Retinal pigment epithelial cell (primary cell): ENCODE measurements at regions not wholly inside any gene's neighbourhood (a gene's known extent, or its start where the extent isn't known, plus 50 kb on each side); places are given as distances from the start of the nearest gene placed in this dataset.

Experiments
- DNase-seq: peaks from one replicate; pipeline ENCODE4 v3.0.0-alpha.2; 2010; ENCODE audit warnings: low read depth
- H3K4me3 ChIP-seq: 2 replicates; pipeline ENCODE4 v1.5.1; 2011; ENCODE audit warnings: mild to moderate bottlenecking, low read length, control low read depth, moderate library complexity
- TF ChIP-seq, protein P1 (sequence below): conservative IDR thresholded peaks from 2 replicates; pipeline ENCODE4 v1.5.1; 2011; ENCODE audit warnings: low read depth, low read length, control low read depth, inconsistent platforms

DNA sequence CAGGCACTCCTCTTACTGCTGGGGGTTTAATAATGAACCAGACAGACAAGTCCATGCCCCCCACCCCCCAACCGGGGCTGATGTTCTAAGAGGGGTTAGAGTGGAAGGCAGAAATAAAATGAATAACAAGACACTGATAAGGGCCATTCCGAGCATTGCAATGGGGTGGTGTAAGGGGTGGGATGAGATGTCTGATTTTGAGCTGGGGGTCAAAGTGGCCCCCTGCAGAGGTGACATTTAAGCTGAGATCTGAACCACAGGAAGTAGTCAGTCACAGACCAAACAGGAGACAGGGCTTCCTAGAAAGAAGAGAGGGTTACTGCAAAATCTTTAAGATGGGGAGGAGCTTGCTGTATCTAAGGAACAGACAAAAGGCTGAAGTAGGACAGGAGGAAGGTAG is 180.6 kb upstream of the SH3BP4 start:
- TF ChIP-seq, protein P1, sequence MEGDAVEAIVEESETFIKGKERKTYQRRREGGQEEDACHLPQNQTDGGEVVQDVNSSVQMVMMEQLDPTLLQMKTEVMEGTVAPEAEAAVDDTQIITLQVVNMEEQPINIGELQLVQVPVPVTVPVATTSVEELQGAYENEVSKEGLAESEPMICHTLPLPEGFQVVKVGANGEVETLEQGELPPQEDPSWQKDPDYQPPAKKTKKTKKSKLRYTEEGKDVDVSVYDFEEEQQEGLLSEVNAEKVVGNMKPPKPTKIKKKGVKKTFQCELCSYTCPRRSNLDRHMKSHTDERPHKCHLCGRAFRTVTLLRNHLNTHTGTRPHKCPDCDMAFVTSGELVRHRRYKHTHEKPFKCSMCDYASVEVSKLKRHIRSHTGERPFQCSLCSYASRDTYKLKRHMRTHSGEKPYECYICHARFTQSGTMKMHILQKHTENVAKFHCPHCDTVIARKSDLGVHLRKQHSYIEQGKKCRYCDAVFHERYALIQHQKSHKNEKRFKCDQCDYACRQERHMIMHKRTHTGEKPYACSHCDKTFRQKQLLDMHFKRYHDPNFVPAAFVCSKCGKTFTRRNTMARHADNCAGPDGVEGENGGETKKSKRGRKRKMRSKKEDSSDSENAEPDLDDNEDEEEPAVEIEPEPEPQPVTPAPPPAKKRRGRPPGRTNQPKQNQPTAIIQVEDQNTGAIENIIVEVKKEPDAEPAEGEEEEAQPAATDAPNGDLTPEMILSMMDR = no peak

DNA sequence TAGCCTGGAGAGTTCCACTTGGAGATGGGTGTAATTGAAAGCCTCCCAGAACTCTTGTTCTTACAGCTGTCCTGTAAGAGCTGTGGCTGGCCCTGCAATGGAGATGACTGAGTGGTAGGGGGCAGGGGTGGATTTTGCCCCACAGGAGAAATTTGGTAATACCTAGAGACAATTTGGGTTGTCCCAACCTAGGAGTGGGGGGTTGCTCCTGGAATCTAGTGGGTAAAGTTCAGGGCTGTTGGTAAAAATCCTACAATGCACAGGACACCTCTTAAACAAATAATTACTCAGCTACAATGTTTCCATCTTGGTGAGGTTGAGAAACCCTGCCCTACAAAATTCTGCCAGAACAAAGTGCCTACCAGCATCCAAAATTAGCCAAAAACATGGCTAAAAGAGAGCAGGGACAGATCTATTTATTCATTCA is 181.1 kb upstream of the SH3BP4 start:
- DNase-seq = no peak
- TF ChIP-seq, protein P1 = no peak
- no peak overlapping the region for H3K4me3 ChIP-seq

More for the DNA sequence above, 180.6 kb upstream of the SH3BP4 start:
- no peak overlapping the region for H3K4me3 ChIP-seq
- no peak for DNase-seq

DNA sequence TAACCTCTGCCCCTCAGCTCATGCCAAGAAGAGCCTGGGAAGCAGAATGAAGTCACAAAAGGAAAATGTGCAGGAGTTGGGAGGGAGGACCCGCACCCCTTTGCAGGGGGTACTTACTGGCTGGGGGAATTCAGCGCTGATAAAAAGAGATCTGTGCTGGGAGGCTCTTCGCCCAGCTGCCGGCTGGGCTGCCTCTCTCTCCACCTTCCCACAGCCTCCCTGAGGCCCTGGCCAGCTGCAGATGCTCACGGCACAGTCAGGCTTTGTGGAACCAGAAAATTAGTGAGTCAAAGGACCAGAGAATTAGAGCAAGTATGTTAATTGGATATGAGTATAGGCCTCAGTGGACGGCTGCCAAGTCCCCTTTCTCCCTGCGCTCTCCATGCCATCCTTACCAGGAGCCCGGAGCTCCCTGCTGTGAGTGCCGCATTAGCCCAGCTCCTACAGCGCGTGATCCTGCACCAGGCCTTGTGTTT is 181.7 kb upstream of the SH3BP4 start:
- peak; percentile 21 for DNase-seq

DNA sequence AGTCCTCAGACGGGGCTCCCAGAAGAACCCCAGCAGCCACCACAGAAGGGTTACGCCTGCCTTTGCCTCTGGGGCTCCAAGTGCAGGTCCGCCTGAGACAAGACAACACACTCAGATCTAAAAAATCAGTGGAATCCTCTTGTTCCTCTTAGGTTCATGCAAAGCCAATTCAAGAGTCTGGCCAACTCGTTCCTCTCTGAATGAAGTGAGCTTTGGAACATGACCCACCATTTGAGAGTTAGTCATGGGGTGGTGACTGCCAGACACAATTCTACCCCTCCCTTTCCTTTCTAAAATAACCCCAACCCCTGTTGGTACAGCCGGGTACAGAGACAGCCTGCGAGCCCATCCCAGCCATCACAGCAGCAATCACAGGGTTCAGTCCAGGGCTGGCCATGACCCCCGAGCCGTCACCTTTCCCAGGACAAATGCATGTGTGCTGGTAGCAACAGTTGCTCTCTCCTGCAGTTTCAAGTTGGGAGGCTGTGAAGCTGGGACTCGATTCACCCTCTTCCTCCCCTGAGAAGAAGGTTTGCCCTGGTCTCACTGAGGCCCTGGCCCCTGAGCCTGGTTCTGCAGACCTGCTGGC is 183.1 kb upstream of the SH3BP4 start:
- TF ChIP-seq, protein P1 = no peak
- no peak for DNase-seq
- H3K4me3 ChIP-seq = no peak overlapping the region

More for the DNA sequence above, 181.7 kb upstream of the SH3BP4 start:
- H3K4me3 ChIP-seq = no peak overlapping the region
- TF ChIP-seq, protein P1 = no peak

DNA sequence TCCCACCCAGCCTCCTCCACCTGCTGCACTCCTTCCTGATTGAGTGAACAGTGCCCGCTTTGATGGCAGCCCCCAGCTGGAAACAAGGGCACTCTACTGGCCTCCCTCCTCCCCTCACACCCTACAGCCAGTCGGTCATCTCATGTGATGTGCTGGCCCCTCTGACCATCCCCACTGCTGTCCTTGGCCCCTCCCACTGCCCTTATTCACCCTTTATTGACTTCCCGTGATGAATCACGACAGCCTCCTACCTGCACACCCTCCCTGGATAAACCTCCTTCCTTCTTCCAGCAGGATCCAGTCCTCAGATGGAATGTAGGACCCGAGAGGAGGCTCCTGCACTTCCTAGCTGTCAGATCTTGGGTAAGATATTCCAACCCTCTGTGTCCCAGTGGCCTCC is 186.5 kb upstream of the SH3BP4 start:
- H3K4me3 ChIP-seq = no peak overlapping the region
- TF ChIP-seq, protein P1 = no peak
- no peak for DNase-seq

DNA sequence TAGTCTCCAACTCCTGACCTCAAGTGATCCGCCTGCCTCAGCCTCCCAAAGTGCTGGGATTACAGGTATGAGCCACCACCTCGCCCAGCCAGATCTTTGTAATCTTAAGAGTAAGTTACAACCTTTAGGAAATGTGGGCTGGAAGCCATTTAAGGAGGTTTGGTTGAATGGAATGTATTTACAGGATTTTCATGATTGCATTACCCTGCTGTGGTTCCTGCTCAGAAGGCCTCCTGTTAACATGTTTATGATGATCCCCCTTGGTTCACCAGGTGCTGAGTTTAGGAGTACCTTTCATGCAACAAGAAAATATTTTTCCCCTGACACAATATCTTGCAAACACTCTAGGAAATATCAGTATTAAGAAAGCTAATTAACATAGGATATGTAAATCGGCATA is 187.4 kb upstream of the SH3BP4 start:
- no peak overlapping the region for H3K4me3 ChIP-seq
- DNase-seq = no peak
- TF ChIP-seq, protein P1 = no peak

DNA sequence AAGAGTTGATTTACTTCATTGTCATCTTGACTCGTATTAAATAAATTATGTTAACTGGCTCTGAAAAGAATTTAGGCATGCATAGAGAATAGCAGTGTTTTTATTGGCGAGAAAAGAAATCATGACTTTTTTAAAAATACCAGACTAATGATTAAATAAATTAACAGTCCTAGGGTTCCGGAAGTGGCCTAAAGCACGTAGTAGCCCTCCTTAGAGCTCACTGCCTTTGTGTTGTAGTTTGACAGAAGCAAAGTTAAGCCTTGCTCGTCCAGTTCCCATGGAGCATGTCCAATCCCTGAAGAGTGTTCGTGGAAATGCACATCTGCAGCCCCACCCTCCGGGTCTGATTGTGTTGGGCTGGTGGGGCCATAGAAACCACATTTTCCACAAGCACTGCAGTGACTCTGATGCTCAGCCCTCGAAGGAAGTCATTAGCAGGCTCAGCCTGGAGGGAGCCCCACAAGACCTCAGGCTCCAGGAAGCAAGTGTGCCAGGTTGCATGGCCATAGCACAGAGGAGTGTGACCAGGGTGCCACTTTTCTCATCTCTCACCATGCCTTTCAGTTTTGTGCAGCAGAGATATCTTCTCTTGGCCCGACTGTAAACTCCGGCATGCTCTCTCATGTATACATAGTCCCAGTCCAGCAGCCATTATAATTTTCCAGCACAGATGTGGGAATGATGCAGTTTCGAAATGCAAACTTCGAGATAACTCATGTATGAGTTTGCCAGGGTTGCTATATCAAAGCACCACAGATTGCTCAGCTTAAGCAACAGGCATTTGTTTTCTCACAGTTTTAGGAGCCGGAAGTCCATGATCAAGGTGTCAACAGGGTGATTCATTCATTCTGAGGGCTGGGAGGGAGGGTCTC is 188.6 kb upstream of the SH3BP4 start:
- TF ChIP-seq, protein P1 = no peak
- DNase-seq = no peak
- H3K4me3 ChIP-seq = no peak overlapping the region
